HG03280 (cell line): ENCODE measurements at regions not wholly inside any gene's neighbourhood (a gene's known extent, or its start where the extent isn't known, plus 50 kb on each side); places are given as distances from the start of the nearest gene placed in this dataset.
"Not testable (repeated sequence)": the region's sequence is repeated elsewhere in the genome, so short reads cannot be mapped to it uniquely, and the experiment has no call there.

Experiments
- ATAC-seq: cut with Tn5 transposase; IDR thresholded peaks from one replicate; pipeline ENCODE4 v1.9.1; 2021; ENCODE audit warnings: mild to moderate bottlenecking, moderate library complexity; ENCODE audit not compliant: unreplicated experiment

DNA sequence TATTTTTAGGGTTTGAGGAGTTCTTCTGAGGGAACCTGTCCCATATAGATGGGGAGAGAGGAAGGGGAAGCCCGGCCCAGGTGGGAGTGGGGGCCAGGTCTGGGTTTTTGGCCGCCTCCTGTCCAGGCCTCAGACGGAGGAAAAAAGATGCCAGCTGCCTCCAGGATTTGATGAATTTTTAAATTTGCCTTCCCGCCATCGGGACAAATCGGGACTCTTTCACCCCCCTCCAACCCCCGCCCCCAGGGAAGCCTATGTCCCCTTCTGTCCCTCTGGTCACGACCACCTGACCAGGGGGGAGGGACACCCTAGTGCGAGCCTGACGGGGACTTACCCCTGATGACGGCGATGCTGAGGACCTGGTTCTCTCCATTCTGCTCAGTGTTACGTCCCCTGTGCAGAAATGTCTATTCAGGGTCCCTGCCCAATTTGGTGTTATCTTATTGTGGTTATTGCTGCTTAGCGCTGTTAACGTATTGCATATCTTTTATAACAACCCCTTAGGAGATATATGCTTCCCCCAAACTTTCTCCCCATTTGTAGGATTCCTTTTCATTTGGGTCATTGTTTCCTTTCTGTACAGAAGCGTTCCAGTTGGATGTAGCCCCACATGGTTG lies 115.9 kb upstream of the GRK3 start:
- no peak for ATAC-seq

DNA sequence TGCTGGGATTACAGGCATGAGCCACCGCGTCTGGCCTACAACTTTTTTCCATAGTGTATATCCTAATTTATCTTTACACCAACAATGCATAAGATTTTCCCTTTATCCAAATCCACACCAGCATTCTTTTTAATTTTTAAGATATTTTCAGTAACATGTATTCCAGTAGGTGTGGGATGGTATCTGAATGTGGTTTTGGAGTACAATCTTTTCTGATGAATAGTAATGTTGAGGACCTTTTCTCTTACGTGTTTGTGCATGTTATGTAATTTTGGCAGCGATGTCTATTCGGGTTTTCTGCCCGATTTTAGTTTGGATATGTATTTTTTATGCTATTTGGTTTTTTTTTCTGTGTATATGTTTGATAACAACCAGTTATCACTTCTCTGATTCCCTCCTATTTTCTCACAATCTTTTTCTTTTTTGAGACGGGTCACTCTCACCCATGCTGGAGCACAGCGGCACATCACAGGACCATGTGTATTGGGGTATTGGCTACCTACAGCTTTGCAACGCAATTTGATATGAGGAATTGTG lies 114.6 kb upstream of the GRK3 start:
- ATAC-seq = no peak

DNA sequence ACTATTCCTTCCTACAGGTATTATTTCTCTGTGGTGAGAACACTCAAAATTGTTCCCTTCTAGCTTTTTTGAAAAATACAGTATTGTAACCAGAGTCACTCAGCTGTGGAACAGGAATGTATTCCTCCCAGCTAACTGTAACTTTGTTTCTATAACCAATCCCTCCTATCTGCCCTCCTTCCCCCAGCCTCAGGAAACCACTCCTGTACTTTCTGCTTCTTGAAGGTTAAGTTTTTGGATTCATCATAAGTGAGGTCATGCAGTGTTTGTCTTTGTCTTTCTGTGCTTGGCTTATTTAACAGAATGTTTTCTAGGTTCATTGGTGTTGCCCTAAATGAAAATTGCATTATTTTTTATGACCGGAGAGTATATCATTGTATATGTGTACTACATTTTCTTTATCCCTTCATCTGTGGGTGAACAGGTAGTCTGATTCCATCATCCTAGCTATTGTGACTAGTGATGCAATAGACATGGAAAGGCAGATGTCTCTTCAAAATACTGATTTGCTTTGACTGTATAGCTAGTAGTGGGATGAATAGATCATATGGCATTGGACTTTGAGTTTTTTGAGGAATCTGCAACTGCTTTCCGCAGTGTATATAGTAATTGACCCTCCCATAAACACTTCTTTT lies 112.9 kb upstream of the GRK3 start:
- no peak for ATAC-seq

DNA sequence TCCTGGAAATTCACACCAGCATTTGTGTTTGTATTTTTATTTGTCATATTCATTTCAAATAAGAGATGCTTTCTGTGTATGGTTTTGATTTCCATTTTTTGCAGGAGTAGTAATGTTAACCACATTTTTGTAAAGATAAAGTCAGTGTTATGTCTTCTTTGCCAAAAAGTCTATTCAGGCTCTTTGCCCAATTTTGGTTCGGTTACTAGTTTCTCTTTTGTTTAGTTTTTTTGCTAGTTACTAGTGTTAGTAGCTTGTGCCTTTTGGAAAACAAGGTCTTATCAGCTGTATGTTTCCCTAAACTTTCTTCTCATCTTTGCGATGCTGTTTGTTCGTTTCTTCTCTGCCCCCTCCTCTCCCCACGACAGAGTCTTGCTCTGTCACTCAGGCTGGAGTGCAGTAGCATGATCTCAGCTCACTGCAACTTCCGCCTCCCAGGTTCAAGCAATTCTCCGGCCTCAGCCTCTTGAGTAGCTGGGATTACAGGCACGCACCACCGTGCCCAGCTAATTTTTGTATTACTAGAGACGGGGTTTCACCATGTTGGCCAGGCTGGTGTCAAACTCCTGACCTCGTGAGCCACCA lies 112.3 kb upstream of the GRK3 start:
- no peak for ATAC-seq

DNA sequence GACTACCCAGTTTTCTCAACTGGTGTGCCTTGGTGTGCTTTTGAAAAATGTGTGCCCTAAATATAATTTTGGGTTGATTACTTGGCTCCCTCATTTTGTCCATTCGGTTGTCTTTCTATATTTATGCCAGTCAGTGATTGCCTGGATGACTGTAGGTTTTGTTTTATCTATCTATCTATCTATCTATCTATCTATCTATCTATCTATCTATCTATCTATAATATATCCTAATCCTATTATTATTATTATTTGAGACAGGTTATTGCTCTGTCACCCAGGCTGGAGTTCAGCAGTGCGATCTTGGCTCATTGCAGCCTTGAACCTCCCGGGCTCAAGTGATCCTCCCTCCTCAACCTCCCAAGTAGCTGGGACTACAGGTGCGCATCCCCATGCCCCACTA lies 111.4 kb upstream of the GRK3 start:
- ATAC-seq = no peak

DNA sequence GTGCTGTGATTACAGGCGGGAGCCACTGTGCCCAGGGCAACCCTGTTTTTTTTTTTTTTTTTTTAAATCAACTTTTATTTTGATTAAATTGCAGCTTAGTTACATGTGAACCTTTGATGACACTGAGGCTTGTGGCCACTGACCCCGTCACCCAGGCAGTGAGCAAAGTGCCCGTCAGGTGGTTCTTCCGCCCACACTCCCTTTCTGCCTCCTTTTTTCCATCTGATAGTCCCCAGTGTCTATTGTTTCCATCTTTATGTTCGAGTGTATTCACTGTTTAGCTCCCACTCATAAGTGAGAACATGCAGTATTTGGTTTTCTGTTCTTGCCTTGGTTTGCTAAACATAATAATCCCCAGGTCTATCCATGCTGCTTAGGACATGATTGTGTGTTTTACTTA lies 110.9 kb upstream of the GRK3 start:
- ATAC-seq = no peak

DNA sequence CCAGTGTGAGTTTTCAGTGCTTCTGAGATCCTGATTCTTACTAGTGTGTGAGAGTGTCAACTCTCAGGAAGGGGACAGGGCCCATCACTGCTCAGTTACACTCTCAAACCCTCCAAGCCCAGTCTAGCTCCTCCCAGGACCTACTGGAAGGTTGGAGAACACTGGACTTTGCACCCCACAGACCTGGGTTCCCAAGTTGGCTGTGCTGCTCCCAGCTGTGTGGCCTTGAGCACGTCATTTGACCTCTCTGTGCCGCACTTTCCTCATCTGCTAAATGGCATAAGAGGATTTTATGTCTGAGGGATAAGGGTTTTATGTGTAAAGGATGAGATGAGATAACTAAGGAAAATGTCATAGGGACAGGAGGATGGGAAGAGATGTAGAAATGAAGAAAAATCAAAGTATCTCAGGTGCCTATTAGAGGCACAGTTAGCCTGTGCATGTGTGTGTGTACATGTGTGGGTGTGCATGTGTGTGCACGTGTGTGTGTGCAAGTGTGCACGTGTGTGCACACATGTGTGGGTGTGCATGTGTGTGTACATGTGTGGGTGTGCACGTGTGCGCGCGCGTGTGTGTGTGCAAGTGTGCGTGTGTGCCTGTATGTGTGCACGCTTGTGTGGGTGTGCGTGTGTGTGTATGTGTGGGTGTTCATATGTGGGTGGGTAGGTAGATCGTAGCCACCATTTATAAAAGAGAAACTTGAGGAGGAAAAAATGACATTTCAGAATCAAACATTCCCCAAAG lies 108.0 kb upstream of the GRK3 start:
- not testable (repeated sequence) for ATAC-seq

DNA sequence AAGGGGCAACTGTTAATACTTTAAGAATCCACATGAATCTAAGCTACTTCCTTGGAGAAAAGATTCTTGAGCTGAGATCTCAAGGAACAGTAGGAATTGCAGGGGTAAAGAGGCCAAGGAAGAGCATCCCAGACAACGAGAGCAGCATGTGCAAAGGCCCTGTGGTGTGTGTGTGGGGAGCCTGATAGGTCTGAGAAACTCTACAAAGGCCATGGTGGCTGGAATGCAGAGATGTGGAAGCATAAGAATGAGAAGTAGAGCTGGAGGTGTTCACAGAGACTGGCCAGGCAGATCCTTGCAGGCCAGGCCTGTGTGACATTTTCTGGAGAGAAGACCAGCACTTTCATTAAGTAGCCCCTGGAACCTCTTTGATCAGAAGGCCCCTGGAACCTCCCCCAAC lies 105.8 kb upstream of the GRK3 start:
- ATAC-seq = not testable (repeated sequence)

DNA sequence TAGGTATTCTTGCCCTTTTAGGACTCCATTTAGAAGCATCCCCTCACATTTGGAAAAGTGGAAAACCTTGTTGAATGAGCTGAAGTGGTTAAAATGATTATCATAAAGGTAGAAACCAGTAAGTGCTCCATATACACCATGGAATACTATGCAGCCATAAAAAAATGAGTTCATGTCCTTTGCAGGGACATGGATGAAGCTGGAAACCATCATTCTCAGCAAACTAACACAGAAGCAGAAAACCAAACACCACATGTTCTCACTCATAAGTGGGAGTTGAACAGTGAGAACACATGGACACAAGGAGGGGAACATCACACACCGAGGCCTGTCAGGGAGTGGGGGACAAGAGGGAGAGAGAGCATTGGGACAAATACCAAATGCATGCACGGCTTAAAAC lies 103.8 kb upstream of the GRK3 start:
- not testable (repeated sequence) for ATAC-seq

DNA sequence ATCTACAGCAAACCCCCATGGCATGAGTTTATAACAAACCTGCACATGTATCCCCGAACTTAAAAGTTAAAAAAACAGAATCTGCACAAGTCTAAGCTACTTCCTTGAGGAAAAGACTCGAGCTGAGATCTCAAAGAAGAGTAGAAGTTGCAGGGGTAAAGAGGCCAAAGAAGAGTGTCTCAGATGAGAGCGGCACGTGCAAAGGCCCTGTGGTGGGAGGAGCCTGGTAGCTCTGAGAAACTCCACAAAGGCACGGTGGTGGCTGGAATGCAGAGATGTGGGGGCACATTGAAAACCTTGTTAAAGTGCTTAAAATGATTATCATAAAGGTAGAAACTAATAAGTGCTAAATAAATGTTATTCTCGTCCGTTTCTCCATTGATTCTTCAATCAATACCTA lies 103.2 kb upstream of the GRK3 start:
- ATAC-seq = no peak

DNA sequence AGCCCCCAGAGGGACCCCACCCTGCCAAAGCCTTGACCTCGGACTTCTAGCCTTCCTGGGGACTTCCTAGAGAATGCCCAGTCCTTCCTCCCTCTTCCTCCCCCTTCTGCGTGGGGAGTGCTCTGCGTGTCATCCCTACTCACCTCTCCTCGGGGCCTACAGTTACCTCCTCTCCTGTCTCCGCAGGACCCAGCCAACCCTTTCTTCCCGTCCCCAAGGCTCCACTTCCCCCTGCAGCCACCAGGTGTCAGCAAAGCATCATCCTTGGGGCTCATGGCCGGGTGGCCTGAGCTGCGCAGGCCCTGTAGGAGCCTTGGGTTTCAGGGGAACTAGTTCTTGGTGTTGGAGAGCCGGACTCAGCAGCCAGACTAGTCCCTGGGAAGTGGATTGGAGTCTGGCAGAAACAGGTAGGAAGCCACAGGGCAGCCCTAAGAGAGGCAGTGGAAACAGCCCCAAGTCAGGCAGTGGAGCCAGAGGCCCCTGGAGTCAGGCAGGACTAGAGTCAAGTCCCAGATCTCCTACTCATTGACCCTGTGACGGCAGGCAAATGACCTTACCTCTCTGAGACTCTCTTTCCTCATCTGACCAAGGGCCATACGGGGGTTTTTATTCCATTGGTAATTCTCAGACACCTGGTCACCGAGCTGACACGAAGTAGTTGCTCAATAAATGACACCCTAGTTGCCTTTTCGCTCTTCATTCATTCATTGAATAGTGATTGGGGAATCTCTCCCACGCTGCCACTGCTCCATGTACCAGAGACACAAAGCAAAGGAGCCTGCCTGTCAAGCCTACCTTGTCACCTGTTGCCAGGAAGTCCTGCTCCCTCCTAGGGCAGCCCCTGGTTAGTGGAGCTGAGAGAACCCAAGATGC lies 101.8 kb upstream of the GRK3 start:
- peak; percentile 65 for ATAC-seq

DNA sequence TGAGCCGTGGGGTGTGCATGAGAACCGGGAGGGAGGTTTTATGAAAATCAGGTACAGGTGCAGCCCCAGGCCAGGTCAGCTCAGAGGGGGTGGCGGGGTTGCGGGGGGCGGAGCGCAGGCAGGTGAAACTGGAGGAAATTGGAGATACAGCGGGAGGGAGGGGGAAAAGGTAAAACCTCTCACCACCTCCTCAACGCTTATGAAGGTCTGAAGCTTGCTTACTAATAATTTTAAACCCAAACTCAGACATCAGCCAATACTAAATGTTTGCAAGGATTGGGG lies 101.2 kb upstream of the GRK3 start:
- not testable (repeated sequence) for ATAC-seq

DNA sequence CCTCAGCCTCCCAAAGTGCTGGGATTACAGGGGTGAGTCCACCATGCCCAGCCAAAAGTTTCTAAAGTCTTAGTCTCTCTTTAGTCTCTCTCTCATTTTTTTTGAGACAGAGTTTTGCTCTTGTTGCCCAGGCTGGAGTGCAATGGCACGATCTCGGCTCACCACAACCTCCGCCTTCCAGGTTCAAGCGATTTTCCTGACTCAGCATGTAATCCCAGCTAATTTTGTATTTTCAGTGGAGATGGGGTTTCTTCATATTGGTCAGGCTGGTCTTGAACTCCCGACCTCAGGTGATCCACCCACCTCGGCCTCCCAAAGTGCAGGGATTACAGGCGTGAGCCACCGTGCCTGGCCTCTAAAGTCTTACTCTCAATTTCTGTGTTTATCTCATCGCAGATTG lies 100.1 kb upstream of the GRK3 start:
- ATAC-seq = not testable (repeated sequence)

DNA sequence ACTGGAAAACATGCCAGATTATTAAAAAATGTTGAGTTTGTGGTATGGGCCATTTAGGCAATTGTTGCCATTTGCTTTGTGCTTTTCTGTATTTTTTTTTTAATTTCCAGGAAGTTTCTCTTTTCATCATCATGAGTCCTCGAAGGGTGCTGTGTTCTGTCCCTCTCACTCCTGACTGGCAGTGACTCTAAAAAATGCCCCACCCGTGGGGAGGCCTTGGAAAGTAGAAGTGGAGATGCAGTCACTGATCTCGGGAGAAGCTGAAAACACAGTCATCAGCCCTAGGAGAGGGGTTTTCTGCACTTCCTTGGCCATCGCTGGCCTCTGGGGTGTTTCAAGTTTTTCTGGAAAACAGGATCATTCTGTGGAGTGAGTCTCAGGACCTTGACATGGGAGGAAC lies 98.5 kb upstream of the GRK3 start:
- ATAC-seq = no peak

DNA sequence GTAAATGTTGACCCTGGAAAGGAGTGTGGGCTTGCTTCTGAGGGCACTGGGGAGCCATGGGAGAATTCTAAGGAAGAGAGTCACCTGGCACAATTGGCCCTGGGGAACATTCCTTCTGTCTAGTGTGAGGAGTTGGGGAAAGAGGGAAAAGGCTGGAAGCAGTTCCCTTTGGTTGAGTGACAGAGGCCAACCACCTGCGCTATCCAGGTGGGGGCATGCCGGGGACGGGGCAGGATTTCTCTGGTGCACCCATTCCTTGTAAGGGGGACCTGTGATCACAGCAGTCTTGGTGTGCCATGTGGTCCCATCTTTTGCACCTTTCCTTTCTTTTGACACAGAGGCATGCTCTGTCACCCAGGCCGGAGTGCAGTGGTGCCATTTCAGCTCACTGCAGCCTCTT lies 92.1 kb upstream of the GRK3 start:
- no peak for ATAC-seq

DNA sequence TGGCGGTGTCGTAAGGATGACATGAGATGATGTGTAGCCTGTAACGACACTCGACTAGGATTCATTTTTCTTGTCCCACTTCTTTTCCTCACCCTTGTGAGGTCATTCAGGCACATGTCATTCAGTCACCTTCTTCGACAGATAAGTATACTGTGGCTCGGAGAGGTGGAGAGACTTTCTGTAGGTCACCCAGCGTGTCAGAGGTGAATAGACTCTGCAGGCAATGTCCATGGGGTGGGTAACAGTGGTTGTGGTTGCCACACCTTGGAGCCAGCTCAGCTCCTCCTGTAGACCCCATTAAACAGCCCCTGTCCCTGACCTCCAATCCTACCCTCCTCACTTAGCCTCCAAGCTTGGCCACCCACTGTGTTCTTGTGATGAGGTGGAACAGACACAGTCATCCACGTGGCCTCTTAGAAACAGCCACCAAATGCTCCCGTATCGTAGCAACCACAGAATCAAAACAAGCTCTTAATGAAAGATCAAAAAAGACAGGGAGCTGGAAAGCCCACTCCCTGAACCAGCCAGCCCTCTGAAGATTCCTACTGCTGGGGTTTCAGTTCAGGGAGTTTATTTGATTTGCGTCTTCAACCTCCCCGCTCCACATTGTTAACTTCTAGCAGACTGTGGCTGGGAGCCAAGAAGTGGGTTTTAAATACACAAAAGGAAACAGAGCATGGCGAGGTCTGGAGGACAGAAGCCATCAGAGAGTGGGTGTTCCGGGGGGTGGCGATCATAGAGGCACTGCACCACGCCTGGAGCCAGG lies 89.0 kb upstream of the GRK3 start:
- ATAC-seq = no peak

DNA sequence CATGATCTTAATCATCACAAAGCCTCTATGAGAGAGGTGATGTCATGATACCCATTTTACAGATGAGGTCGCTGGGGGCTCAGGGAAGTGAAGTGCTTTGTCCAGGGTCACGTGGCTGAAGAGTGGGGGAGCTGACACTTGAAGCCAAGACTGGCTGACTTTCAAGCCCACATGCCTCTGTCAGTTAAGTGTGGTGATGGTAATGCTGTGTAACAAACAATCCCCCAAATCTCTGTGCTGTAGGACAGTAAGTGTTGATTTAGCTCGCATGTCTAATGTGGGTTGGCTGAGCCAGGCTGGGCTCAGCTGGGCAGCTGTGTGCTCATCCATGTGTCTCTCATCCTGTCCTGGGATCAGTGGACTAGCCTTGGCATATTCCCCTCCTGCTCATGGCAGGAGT lies 87.1 kb upstream of the GRK3 start:
- ATAC-seq = no peak

DNA sequence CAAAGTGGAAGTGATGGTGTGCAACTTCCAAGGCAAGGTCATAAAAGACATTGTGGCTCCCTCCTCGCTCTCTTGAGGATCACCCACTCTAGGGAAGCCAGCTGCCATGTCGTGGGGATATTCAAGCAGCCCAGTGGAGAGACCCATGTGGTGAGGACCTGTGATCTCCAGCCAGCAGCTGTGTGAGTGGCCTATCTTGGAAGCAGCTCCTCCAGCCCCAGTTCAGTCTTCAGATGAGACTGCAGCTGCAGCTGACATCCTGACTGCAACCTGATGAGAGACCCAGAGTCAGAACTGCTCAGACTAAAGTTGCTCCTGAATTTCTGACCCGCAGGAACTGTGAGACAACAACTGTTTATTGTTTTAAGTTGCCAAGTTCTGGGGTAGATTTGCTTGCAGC lies 86.4 kb upstream of the GRK3 start:
- ATAC-seq = no peak

DNA sequence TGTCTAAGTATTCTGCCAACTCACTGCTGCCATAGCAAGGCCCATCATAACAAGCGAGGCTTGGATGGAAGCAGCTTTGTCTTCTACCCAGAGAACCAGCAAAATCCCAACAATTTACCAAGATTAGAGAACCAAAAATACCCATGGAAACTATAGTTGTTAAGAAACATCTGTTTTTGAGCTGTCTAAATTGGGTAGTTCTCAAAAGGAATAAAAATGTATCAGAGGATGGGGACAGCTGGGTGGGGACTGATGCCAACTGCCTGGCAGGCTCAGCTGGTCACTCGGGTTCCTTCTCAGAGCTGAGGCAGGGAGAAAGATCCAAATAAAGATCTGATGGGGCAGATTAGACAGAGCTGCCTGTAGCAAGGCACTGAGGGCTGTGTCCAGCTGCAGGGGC lies 85.9 kb upstream of the GRK3 start:
- no peak for ATAC-seq

DNA sequence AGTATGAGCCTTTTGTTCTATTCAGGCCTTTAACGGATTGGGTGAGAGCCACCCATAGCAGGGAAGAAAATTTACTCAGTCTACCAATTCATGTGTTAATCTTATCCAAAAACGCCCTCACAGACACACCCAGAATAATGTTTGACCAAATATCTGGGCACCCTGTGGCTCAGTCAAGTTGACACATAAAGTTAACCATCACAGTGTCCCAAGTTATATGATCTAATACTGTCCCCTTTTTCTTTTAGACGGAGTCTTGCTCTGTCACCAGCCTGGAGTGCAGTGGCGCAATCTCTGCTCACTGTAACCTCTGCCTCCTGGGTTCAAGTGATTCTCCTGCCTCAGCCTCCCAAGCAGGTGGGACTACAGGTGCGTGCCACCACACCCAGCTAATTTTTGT lies 83.6 kb upstream of the GRK3 start:
- not testable (repeated sequence) for ATAC-seq
